Activated T-cell treated with anti-CD3 and anti-CD28 coated beads for 1 hour (primary cell): ENCODE measurements at regions not wholly inside any gene's neighbourhood (a gene's known extent, or its start where the extent isn't known, plus 50 kb on each side); places are given as distances from the start of the nearest gene placed in this dataset.

Experiments
- DNase-seq: peaks from one replicate; pipeline ENCODE4 v3.0.0-alpha.2; 2020; ENCODE audit warnings: low read depth

DNA sequence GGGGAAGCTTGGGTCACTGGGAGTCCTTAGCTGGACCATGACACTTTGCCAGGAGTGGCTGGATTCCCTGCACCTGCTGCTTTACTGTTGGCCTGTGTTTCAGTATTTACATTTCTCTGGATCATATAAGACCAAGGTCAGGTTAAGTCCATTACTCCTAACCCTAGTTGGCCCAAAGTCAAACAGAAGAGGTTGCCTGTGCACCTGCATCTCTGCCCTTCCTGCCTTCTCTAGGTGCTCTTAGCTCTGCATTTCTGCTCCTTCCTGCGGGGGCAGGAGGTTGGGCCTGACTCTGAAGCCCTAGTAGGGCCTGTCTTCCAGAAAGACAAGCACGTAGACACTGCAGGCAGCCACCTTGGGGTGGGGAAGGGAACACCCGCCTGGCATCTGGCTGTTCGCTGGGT, 124.3 kb downstream of the RPLP1 start:
- DNase-seq: peak; percentile 9

DNA sequence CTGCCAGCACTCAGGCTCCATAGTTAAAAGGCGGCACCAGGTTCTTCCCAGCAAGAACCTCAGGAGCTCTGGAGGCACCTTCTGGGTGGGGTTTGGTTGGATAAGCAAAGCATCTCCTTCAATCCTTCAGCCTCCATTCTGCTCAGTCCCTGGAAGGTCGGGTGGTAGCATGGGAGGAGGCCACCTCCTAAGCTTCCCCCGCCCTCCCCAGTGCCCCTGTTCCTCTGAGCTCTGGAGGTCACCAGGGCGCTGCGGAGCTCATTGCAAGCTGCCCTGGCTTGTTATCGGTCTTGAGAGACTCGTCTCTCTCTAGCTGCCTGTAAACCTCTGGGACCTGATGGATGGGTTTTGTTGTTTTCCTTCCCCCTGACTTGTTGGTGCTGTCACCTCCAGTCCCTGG, 124.8 kb downstream of the RPLP1 start:
- no peak for DNase-seq

DNA sequence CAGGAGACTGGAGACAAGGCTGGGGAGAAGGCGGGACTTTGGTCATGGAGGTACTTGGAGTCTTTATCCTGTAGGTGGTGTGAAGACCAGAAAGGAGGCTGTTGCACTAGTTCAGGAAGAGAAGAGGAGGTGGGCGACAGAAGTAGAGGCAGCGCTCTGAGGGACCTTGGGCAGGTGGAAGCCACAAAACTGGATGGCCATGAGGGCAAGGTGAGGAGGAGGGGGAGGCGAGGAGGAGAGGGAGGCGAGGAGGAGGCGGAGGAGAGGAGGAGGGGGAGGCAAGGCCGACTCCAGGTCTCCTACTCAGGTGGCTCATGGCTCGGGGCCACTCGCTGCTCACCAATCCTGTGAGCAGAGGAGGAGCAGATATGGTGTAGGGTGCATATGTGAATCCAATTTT, 125.6 kb downstream of the RPLP1 start:
- no peak for DNase-seq

- no peak for DNase-seq
These were observed 126.4 kb downstream of the RPLP1 start for GRCh38 chr15:69578787-69579583.

DNA sequence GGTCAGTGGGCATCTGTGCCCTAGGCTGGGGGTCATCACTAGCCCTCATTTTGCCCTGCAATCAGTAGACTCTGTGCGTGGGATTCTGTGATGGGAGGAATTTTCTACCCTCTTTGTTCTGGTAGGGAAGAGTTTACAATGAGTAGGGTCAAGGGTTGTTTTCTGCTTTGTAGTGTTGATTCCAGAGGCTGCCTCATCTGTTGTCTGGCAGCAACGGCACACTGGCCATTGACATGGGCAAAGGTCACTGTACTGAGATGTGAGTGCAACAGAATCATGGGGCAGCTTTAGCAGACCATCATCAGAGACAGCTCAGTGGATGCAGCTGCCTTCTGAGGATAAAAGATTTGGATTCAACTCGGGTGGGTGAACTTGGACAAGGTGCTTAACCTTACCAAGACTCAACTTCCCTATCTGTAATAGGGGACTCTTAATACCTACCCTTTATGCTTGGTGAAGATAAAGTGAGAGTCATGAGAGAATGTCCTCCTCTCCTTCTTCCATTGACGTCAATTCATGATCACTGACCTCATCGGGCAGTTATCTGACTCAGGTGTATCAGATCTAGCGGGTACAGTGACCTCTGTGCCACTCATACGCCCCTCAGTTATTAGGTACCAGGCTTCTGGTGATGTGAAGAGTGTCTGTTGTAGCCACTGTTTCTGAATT, 127.5 kb downstream of the RPLP1 start:
- no peak for DNase-seq

- DNase-seq: no peak
These were observed 131.0 kb downstream of the RPLP1 start for GRCh38 chr15:69583626-69584025.

DNA sequence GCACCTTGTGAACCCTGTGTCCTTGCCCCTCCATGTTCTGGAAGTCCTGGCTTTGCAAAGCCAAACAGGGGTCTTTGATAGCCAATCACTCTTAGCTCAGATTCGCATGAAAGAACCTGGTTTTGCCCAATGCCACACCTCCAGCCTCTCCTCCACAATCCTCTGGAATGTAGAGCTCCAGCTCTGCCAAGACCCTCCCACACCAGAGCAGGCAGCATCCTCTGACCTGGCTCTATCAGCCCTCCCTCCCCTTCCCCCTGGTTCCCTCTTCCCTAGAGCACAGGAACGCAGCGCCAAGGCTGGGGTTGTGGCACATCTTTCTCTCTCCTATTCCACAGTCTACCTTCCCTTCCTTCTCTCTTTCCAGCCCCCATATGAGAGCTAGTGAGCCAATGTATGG, 133.3 kb downstream of the RPLP1 start:
- DNase-seq: no peak

- no peak for DNase-seq
These were observed 134.1 kb downstream of the RPLP1 start for GRCh38 chr15:69586721-69587120.

DNA sequence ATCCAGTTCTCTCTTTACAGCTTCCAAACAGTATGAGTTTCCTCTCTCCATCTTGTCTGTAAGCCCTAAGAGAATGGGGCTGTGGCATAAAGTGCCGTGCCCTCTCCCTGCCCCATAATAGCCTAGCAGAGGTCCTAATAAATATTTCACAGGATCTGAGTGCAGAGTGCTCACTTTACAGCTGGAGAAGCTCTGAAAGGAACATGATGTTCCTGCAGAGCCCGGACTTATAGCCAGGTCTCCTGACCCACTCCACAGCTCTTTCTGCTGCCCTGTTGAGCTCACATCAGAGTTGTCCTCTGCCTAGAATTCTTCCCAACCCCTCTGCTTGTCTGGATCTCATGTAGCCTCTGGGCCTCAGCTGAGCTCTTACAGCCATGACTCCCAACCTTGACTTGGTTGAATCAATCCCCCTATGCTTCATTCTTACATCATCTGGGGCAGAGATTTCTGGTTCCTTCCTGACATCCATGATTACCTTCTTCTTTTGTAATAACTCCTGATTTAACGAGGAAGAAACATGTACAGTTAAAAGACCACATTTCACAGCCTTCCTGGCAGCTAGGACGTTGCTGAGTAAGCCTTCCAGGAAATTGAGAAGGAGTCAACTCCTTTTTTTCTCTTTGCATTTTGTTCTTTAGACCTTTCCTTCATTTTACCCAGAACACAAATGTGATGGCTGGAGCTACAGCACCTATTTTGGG, 135.3 kb downstream of the RPLP1 start:
- DNase-seq: no peak

- DNase-seq: no peak
These were observed 137.6 kb downstream of the RPLP1 start for GRCh38 chr15:69590201-69590710.

DNA sequence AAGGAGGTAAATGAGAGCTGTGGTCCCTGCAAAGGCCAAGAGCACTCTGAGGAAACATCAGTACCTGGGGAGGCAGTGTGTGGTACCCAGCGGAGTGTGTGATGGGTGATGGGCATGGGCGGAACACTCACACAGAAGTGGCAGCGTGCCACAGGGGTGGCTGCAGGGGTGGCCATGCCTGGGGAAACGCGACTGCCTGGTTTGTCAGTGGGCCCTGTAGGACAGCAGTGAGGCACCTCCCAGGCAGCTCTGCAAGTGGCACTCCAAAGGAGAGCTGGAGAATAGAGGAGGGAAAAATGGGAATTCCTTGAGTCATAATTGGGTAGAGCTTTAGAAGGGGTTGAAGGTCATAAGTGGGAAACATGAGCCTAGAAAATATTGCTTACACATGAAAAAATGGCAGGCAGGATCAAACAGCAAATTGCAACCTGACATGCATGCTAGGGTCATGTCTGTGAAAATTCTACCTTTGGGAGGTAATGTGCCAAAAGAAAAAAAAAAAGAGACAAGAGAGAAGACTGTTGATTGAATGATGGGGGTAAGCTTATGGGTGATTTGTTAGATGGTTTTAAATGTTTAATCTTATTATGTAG, 138.4 kb downstream of the RPLP1 start:
- DNase-seq: no peak

DNA sequence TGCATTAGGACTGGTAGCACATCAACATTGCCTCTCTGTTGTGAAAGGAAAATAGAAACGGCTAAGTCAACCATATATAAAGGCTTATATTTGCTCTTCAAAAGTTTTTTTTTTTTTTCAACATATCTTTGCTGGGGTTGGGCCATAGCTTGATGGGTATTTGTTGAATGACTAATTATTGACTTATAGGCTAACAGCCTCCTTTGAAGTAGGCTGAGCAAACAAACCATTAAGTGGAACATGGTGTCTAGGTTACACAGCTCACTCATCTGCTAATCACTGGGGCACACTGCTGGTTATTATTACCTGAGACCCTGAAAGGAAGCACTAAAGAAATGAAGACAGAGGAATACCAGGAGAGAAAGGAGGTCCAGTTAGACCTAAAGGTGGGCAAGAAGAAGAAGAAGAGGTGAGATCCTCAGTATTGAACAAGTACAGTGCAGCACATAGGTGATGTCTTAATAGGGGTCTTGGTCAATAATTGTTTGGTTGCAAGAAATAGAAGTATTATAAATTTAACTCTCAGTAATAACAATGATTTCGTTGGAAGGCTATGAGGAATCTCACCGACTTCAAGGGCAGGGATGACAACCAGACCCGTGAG, 139.4 kb downstream of the RPLP1 start:
- DNase-seq: no peak

GRCh38 chr15:69592954-69593353, 140.3 kb downstream of the RPLP1 start:
- DNase-seq: no peak

GRCh38 chr15:69593488-69593887, 140.9 kb downstream of the RPLP1 start:
- DNase-seq: no peak

DNA sequence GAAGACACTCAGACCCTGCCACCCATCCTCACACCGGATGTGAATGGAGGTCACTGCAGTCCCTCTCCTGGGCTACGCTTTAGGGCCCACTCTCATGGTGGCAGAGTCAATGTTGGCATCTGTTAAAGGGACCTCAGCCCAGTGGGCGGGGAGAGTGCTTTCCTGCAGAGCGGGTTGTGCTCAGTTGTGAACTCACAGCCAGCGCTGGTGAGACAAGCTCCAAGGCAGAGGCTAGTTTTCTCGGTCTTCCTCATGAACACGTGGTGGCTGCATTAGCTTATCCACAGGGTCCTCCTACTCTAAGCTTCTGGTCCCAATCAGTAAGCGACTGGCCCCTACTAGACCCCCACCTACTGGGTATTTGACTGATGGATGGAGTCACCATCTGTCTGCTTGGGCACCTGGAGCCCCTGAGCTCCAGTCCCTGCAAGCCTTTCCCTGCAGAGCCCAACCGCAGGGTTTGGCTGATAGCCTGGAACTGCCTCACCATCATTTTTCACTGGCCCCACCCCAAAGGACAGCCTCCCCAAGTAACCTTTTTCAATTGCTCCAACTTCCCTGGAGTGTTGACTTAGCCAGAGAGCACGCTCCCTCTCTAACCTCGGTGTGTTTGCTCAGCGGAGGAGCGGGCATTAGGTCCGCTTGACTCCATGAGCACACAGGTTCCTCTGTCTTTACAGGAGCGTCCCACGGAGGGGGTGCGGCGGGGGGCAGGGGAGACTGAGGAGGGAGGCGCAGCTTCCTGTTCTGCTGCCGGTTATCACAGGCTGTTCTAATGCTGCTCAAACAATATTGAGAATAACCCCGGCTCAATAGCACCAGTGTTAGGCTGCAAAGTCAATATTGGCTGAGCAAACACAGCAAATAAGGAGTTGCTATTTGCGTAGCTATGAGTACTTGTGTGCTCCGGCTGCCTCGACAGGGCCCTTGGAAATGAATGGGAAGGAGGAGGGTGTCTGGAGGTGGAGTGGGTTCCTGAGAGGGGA, 141.7 kb downstream of the RPLP1 start:
- no peak for DNase-seq

- no peak for DNase-seq
These were observed 142.6 kb downstream of the RPLP1 start for GRCh38 chr15:69595009-69595791.

DNA sequence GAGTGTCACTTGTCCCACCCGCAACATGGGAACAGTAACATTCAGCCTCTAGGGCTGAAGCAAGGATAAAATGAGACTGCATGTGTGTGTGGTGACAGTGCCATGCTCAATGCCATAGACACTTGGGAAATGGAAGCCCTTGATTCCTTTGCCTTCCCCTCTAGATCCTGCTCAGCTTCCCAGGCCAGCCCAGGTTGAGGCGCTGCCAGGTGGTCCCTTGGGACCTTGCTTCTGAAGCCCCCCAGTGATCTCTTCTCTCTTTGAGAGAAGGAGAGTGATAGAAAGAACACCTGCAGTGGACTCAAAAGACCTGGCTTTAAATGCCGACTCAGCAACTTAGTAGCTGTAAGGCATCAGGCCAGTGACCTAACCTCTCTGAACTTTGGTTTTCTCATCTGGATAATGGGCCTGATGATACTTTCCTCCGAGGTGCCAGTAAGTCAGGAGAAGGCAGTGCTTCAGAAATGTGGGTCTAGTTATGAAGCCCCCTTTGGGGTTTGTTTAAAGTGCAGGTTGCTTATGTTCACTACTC, 144.5 kb downstream of the RPLP1 start:
- no peak for DNase-seq

- DNase-seq: no peak
These were observed 146.7 kb downstream of the RPLP1 start for GRCh38 chr15:69599271-69599670.

GRCh38 chr15:69600556-69601085, 148.0 kb downstream of the RPLP1 start:
- no peak for DNase-seq
